Trophoblast cell (in vitro differentiated cells and primary cell): ENCODE measurements at regions not wholly inside any gene's neighbourhood (a gene's known extent, or its start where the extent isn't known, plus 50 kb on each side); places are given as distances from the start of the nearest gene placed in this dataset.

Source experiments
- DNase-seq, 2 donors: peaks; one replicate each; pipeline ENCODE4 v3.0.0-alpha.2; 2016
- H2AFZ ChIP-seq: 2 replicates; pipeline ENCODE4 v1.6.1; 2013; ENCODE audit warnings: low read length, moderate library complexity, mild to moderate bottlenecking; ENCODE audit not compliant: insufficient read depth, poor library complexity
- H2AK5ac ChIP-seq: 2 replicates; pipeline ENCODE4 v1.6.1; 2013; ENCODE audit warnings: mild to moderate bottlenecking, low read length
- H2BK120ac ChIP-seq: 2 replicates; pipeline ENCODE4 v1.6.1; 2013; ENCODE audit warnings: low read length, mild to moderate bottlenecking, moderate library complexity; ENCODE audit not compliant: insufficient read depth, poor library complexity
- H2BK12ac ChIP-seq: 2 replicates; pipeline ENCODE4 v1.6.1; 2013; ENCODE audit warnings: mild to moderate bottlenecking, low read length, moderate library complexity
- H2BK5ac ChIP-seq: 2 replicates; pipeline ENCODE4 v1.6.1; 2013; ENCODE audit warnings: low read length, low read depth, moderate library complexity, mild to moderate bottlenecking; ENCODE audit not compliant: poor library complexity
- H3K14ac ChIP-seq: 2 replicates; pipeline ENCODE4 v1.6.1; 2013; ENCODE audit warnings: mild to moderate bottlenecking, low read length
- H3K18ac ChIP-seq: 2 replicates; pipeline ENCODE4 v1.6.1; 2013; ENCODE audit warnings: mild to moderate bottlenecking, low read length
- H3K23ac ChIP-seq: 2 replicates; pipeline ENCODE4 v1.6.1; 2013; ENCODE audit warnings: low read length
- H3K27ac ChIP-seq: 2 replicates; pipeline ENCODE4 v1.5.1; 2013; ENCODE audit warnings: low read depth, mild to moderate bottlenecking, inconsistent platforms, low read length, moderate library complexity
- H3K27me3 ChIP-seq: 2 replicates; pipeline ENCODE4 v1.6.1; 2013; ENCODE audit warnings: inconsistent platforms, mild to moderate bottlenecking, low read length, moderate library complexity; ENCODE audit not compliant: insufficient read depth
- H3K36me3 ChIP-seq, 2 experiments: 1 replicate in 1 of 2; 2 replicates in 1 of 2; pipeline ENCODE4 v1.6.1; 2013; ENCODE audit warnings: low read length in 2 of 2, mild to moderate bottlenecking in 2 of 2, moderate library complexity in 1 of 2; ENCODE audit not compliant: insufficient read depth in 2 of 2, control insufficient read depth in 1 of 2
- H3K4ac ChIP-seq: 2 replicates; pipeline ENCODE4 v1.6.1; 2013; ENCODE audit warnings: low read depth, mild to moderate bottlenecking, low read length, moderate library complexity
- H3K4me1 ChIP-seq, 2 experiments: 1 replicate in 1 of 2; 2 replicates in 1 of 2; pipeline ENCODE4 v1.6.1; 2013; ENCODE audit warnings: low read length in 2 of 2, mild to moderate bottlenecking in 2 of 2, moderate library complexity in 1 of 2; ENCODE audit not compliant: insufficient read depth in 2 of 2, control insufficient read depth in 1 of 2
- H3K4me2 ChIP-seq: 2 replicates; pipeline ENCODE4 v1.6.1; 2013; ENCODE audit warnings: inconsistent platforms, mild to moderate bottlenecking, low read length, moderate library complexity
- H3K4me3 ChIP-seq: 2 replicates; pipeline ENCODE4 v1.5.1; 2013; ENCODE audit warnings: mild to moderate bottlenecking, low read depth, low read length, inconsistent platforms
- H3K79me1 ChIP-seq: one replicate; pipeline ENCODE4 v1.6.1; 2013; ENCODE audit warnings: low read length
- H3K79me2 ChIP-seq: 2 replicates; pipeline ENCODE4 v1.6.1; 2013; ENCODE audit warnings: low read length, mild to moderate bottlenecking; ENCODE audit not compliant: control insufficient read depth, insufficient read depth, poor library complexity
- H3K9ac ChIP-seq: 2 replicates; pipeline ENCODE4 v1.6.1; 2013; ENCODE audit warnings: mild to moderate bottlenecking, low read length
- H3K9me3 ChIP-seq: 2 replicates; pipeline ENCODE4 v1.6.1; 2013; ENCODE audit warnings: low read depth, mild to moderate bottlenecking, control low read depth, inconsistent platforms, low read length; ENCODE audit not compliant: insufficient read depth
- H4K12ac ChIP-seq: 2 replicates; pipeline ENCODE4 v1.6.1; 2013; ENCODE audit warnings: low read depth, mild to moderate bottlenecking, low read length, moderate library complexity
- H4K8ac ChIP-seq: 2 replicates; pipeline ENCODE4 v1.6.1; 2013; ENCODE audit warnings: low read depth, mild to moderate bottlenecking, low read length, moderate library complexity
- H4K91ac ChIP-seq: one replicate; pipeline ENCODE4 v1.6.1; 2013; ENCODE audit warnings: low read depth, mild to moderate bottlenecking, low read length, moderate library complexity
- WGBS: extraction: QIAGEN DNeasy Blood & Tissue Kit; methylation state at CpG from one replicate; pipeline ENCODE4 v1.1.7; 2013; ENCODE audit warnings: missing lambda C conversion rate; ENCODE audit not compliant: insufficient read length, insufficient coverage; ENCODE audit errors: extremely low coverage; 5-methylcytosine and 5-hydroxymethylcytosine counted together

GRCh38 chr13:73499695-73500094 lies 440.9 kb downstream of the KLF5 start:
- H2BK120ac ChIP-seq = no peak overlapping the region
- no peaks in the 10 kb centered on the region for H3K79me2 ChIP-seq
- H3K23ac ChIP-seq = no peak overlapping the region
- no peak overlapping the region for H3K18ac ChIP-seq
- no peaks in the 10 kb centered on the region for H3K4me1 ChIP-seq
- no peak overlapping the region for H3K4me2 ChIP-seq
- H4K91ac ChIP-seq = no peak overlapping the region
- WGBS = no CpG with 5 or more reads among the region's 4 CpGs
- H3K36me3 ChIP-seq = no peaks in the 10 kb centered on the region
- H2BK12ac ChIP-seq = no peak overlapping the region
- no peak overlapping the region for H3K4ac ChIP-seq
- no peak overlapping the region for H2AK5ac ChIP-seq
- H3K27ac ChIP-seq = no peak overlapping the region
- no peak overlapping the region for H3K9ac ChIP-seq
- no peaks in the 10 kb centered on the region for H3K9me3 ChIP-seq
- H3K4me3 ChIP-seq = no peak overlapping the region
- DNase-seq = no peak
- no peak overlapping the region for H4K8ac ChIP-seq
- H2AFZ ChIP-seq = no peak overlapping the region
- H3K14ac ChIP-seq = no peak overlapping the region
- no peak overlapping the region for H4K12ac ChIP-seq
- no peaks in the 10 kb centered on the region for H3K79me1 ChIP-seq
- no peak overlapping the region for H2BK5ac ChIP-seq
- no peaks in the 10 kb centered on the region for H3K27me3 ChIP-seq

- Histone ChIP-seq H4K91ac (no peak overlapping the region), H3K14ac (no peak overlapping the region), H3K23ac (no peak overlapping the region), H3K27me3 (no peaks in the 10 kb centered on the region), H3K9me3 (no peaks in the 10 kb centered on the region), H3K79me1 (no peaks in the 10 kb centered on the region), H3K4me2 (no peak overlapping the region), H3K4ac (no peak overlapping the region), H3K79me2 (no peaks in the 10 kb centered on the region), H2BK12ac (no peak overlapping the region), H4K8ac (no peak overlapping the region), H3K18ac (no peak overlapping the region), H3K27ac (no peak overlapping the region), H3K36me3 (no peaks in the 10 kb centered on the region), H3K9ac (no peak overlapping the region), H2AFZ (no peak overlapping the region), H3K4me3 (no peak overlapping the region), H4K12ac (no peak overlapping the region), H2AK5ac (no peak overlapping the region), H2BK120ac (no peak overlapping the region), H2BK5ac (no peak overlapping the region), H3K4me1 (no peaks in the 10 kb centered on the region)
- WGBS = no CpG with 5 or more reads among the region's 5 CpGs
- DNase-seq = peak in 1 of 2 donors; percentile 44
Observed at GRCh38 chr13:73497430-73497829, 438.6 kb downstream of the KLF5 start.

GRCh38 chr13:73496711-73497110 lies 437.9 kb downstream of the KLF5 start:
- Histone ChIP-seq H3K36me3 (no peaks in the 10 kb centered on the region), H3K27ac (no peak overlapping the region), H3K4me1 (no peaks in the 10 kb centered on the region), H3K4me2 (no peak overlapping the region), H2AK5ac (no peak overlapping the region), H3K79me1 (no peaks in the 10 kb centered on the region), H2BK120ac (no peak overlapping the region), H4K8ac (no peak overlapping the region), H4K91ac (no peak overlapping the region), H2AFZ (no peak overlapping the region), H3K23ac (no peak overlapping the region), H3K18ac (no peak overlapping the region), H3K9ac (no peak overlapping the region), H3K14ac (no peak overlapping the region), H3K79me2 (no peaks in the 10 kb centered on the region), H3K27me3 (no peaks in the 10 kb centered on the region), H3K4me3 (no peak overlapping the region), H2BK12ac (no peak overlapping the region), H4K12ac (no peak overlapping the region), H2BK5ac (no peak overlapping the region), H3K9me3 (no peaks in the 10 kb centered on the region), H3K4ac (no peak overlapping the region)
- peak in 1 of 2 donors; percentile 8 for DNase-seq
- no CpG with 5 or more reads among the region's 3 CpGs for WGBS

GRCh38 chr13:73492811-73493210 lies 434.0 kb downstream of the KLF5 start:
- H4K91ac ChIP-seq = no peak overlapping the region
- no peak overlapping the region for H2BK12ac ChIP-seq
- no peaks in the 10 kb centered on the region for H3K9me3 ChIP-seq
- H3K4me1 ChIP-seq = no peaks in the 10 kb centered on the region
- no peak overlapping the region for H3K4me3 ChIP-seq
- no peaks in the 10 kb centered on the region for H3K27me3 ChIP-seq
- H4K12ac ChIP-seq = no peak overlapping the region
- H2AFZ ChIP-seq = no peak overlapping the region
- H3K4me2 ChIP-seq = no peak overlapping the region
- H3K27ac ChIP-seq = no peak overlapping the region
- H2BK5ac ChIP-seq = no peak overlapping the region
- no peaks in the 10 kb centered on the region for H3K36me3 ChIP-seq
- H3K14ac ChIP-seq = no peak overlapping the region
- no peaks in the 10 kb centered on the region for H3K79me2 ChIP-seq
- WGBS = no CpG with 5 or more reads among the region's 1 CpG
- no peak overlapping the region for H3K9ac ChIP-seq
- H3K79me1 ChIP-seq = no peaks in the 10 kb centered on the region
- no peak overlapping the region for H3K18ac ChIP-seq
- H4K8ac ChIP-seq = no peak overlapping the region
- H3K4ac ChIP-seq = no peak overlapping the region
- H3K23ac ChIP-seq = no peak overlapping the region
- no peak overlapping the region for H2AK5ac ChIP-seq
- DNase-seq = no peak
- H2BK120ac ChIP-seq = no peak overlapping the region
